ENCODE measurements at regions not wholly inside any gene's neighbourhood (a gene's known extent, or its start where the extent isn't known, plus 50 kb on each side); places are given as distances from the start of the nearest gene placed in this dataset.
"Not testable (repeated sequence)": the region's sequence is repeated elsewhere in the genome, so short reads cannot be mapped to it uniquely, and the experiment has no call there.

DNA sequence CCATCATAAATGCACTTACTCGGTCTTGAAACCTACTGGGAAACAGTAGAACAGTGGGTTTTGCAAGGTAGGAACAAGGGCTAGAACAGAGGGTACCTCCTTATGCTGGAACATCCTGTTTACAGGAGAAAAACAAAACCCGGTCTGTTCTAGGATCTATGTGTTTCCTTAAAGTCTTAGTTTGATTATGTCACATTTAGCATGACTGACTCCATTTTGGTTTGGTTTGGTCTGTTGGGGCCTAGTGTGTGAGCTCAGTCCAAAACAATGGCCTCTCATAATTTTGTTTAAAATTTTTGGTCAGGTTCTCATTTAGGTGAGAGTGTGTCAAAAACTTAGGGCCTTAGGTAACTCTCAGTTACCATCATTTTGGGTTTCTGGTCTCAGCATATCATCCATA is 96.3 kb upstream of the TRIM24 start:
- TF ChIP-seq, protein P1, sequence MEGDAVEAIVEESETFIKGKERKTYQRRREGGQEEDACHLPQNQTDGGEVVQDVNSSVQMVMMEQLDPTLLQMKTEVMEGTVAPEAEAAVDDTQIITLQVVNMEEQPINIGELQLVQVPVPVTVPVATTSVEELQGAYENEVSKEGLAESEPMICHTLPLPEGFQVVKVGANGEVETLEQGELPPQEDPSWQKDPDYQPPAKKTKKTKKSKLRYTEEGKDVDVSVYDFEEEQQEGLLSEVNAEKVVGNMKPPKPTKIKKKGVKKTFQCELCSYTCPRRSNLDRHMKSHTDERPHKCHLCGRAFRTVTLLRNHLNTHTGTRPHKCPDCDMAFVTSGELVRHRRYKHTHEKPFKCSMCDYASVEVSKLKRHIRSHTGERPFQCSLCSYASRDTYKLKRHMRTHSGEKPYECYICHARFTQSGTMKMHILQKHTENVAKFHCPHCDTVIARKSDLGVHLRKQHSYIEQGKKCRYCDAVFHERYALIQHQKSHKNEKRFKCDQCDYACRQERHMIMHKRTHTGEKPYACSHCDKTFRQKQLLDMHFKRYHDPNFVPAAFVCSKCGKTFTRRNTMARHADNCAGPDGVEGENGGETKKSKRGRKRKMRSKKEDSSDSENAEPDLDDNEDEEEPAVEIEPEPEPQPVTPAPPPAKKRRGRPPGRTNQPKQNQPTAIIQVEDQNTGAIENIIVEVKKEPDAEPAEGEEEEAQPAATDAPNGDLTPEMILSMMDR (IDR thresholded peaks at IDR 0.05; ENCODE audit: insufficient read depth, low read length, poor library complexity, severe bottlenecking): no peak
- no peak for DNase-seq (ENCODE audit: extremely low read depth, insufficient read length)
- Histone ChIP-seq H3K36me3 (ENCODE audit: control insufficient read depth, insufficient read depth, low read length) (no peaks in the 10 kb centered on the region), H3K27me3 (replicated peaks; ENCODE audit: control insufficient read depth, insufficient read depth, low read length) (no peaks in the 10 kb centered on the region), H3K4me3 (replicated peaks; ENCODE audit: low read depth, low read length) (no peak overlapping the region)

DNA sequence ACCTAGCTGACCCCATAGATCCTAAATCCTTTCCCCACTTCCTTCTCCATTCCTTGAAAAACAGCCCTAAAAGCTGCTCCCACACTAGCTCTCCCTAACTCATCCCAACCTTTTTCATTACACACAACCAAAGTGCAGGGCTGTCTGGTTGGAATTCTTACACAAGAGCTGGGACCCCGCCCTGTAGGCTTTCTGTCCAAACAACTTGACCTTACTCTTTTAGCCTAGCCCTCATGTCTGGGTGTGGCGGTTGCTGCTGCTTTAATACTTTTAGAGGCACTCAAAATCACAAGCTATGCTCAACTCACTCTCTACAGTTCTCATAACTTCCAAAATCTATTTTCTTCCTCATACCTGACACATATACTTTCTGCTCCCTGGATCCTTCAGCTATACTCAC is 93.9 kb upstream of the TRIM24 start:
- H3K27me3 ChIP-seq (replicated peaks; ENCODE audit: control insufficient read depth, insufficient read depth, low read length); H3K4me3 ChIP-seq (replicated peaks; ENCODE audit: low read depth, low read length); DNase-seq (ENCODE audit: extremely low read depth, insufficient read length); H3K36me3 ChIP-seq (ENCODE audit: control insufficient read depth, insufficient read depth, low read length): not testable (repeated sequence)

DNA sequence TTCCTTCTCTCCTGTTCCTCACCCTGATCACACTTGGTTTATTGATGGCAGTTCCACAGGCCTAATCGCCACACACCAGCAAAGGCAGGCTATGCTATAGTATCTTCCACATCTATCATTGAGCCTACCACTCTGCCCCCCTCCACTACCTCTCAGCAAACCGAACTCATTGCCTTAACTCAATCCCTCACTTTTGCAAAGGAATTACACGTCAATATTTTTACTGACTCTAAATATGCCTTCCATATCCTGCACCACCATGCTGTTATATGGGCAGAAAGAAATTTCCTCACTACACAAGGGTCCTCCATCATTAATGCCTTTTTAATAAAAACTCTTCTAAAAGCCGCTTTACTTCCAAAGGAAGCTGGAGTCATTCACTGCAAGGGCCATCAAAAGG is 93.4 kb upstream of the TRIM24 start:
- not testable (repeated sequence) for H3K4me3 ChIP-seq (replicated peaks; ENCODE audit: low read depth, low read length); H3K27me3 ChIP-seq (replicated peaks; ENCODE audit: control insufficient read depth, insufficient read depth, low read length); H3K36me3 ChIP-seq (ENCODE audit: control insufficient read depth, insufficient read depth, low read length); DNase-seq (ENCODE audit: extremely low read depth, insufficient read length)

DNA sequence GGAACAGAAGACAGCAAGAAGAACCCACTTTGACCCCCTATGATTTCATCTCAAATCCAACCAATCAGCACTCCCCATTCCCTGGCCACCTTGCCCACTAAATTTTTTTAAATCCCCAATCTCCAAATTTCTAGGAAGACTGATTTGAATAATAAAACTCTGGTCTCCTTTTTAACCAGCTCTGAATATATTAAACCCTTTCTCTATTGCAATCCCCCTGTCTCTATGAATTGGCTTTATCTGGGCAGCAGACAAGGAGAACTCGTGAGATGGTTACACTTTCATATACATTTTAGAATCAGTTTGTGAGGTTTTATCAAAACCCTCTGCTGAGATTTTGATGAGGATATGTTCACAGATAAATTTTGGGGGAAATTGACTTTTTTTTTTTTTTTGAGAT is 90.3 kb upstream of the TRIM24 start:
- Histone ChIP-seq H3K27me3 (replicated peaks; ENCODE audit: control insufficient read depth, insufficient read depth, low read length) (no peaks in the 10 kb centered on the region), H3K36me3 (ENCODE audit: control insufficient read depth, insufficient read depth, low read length) (no peaks in the 10 kb centered on the region), H3K4me3 (replicated peaks; ENCODE audit: low read depth, low read length) (no peak overlapping the region)
- TF ChIP-seq, protein P1 (IDR thresholded peaks at IDR 0.05; ENCODE audit: insufficient read depth, low read length, poor library complexity, severe bottlenecking): no peak
- DNase-seq (ENCODE audit: extremely low read depth, insufficient read length): no peak

DNA sequence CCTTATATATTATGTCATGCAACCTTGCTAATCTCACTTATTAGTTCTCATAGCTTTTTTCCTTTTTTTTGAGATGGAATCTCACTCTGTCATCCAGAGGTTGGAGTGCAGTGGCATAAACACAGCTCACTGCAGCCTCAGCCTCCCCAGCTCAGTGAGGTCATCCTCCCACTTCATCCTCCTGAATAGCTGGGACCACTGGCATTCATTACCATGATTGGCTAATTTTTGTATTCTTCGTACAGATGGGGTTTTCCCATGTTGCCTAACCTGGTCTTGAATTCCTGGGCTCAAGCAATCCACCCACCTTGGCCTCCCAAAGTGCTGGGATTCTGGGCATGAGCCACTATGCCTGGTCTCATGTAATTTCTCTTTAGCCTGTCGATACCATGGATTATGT is 89.1 kb upstream of the TRIM24 start:
- Histone ChIP-seq H3K4me3 (replicated peaks; ENCODE audit: low read depth, low read length) (no peak overlapping the region), H3K27me3 (replicated peaks; ENCODE audit: control insufficient read depth, insufficient read depth, low read length) (no peaks in the 10 kb centered on the region), H3K36me3 (ENCODE audit: control insufficient read depth, insufficient read depth, low read length) (no peaks in the 10 kb centered on the region)
- no peak for DNase-seq (ENCODE audit: extremely low read depth, insufficient read length)
- TF ChIP-seq, protein P1 (IDR thresholded peaks at IDR 0.05; ENCODE audit: insufficient read depth, low read length, poor library complexity, severe bottlenecking): no peak

DNA sequence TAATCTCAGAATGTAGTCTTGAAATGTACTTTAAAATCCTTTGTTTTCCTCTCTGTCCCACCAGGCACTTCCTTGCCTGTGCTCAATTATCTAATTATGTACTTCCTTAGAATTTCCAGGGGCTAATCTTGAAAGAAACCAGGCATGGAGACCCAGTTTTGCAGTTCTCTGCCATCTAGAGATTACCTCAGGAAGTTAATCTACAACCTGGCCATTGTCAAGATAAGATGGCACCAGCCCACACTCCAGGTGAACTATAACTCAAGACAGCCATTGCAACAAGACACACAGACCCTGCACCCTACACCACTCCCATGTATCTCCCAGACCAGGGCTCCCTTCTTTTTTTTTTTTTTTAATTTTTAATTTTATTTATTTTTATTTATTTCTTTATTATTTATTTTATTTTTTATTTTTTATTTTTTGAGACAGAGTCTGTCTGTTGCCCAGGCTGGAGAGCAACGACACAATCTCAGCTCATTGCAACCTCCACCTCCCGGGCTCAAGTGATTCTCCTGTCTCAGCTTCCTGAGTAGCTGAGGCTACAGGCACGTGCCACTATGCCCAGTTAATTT is 85.9 kb upstream of the TRIM24 start:
- TF ChIP-seq, protein P1 (IDR thresholded peaks at IDR 0.05; ENCODE audit: insufficient read depth, low read length, poor library complexity, severe bottlenecking): no peak
- no peak for DNase-seq (ENCODE audit: extremely low read depth, insufficient read length)
- H3K4me3 ChIP-seq (replicated peaks; ENCODE audit: low read depth, low read length): no peak overlapping the region

DNA sequence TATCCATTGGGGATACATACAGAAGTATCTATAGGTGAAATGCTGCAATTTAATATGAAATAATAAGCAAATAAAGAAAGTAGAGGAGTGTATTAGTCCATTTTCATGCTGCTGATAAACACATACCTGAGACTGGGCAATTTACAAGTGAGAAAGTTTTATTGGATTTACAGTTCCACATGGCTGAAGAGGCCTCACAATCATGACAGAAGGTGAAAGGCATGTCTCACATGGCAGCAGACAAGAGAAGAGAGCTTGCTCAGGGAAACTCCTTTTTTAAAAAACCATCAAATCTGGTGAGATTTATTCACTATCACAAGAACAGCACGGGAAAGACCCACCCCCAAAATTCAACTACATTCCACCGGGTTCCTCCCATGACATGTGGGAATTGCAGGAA is 82.8 kb upstream of the TRIM24 start:
- Histone ChIP-seq H3K4me3 (replicated peaks; ENCODE audit: low read depth, low read length) (no peak overlapping the region), H3K27me3 (replicated peaks; ENCODE audit: control insufficient read depth, insufficient read depth, low read length) (no peaks in the 10 kb centered on the region), H3K36me3 (ENCODE audit: control insufficient read depth, insufficient read depth, low read length) (no peaks in the 10 kb centered on the region)
- TF ChIP-seq, protein P1 (IDR thresholded peaks at IDR 0.05; ENCODE audit: insufficient read depth, low read length, poor library complexity, severe bottlenecking): no peak
- DNase-seq (ENCODE audit: extremely low read depth, insufficient read length): no peak

More for the DNA sequence above, 85.9 kb upstream of the TRIM24 start:
- Histone ChIP-seq H3K36me3 (ENCODE audit: control insufficient read depth, insufficient read depth, low read length) (no peaks in the 10 kb centered on the region), H3K27me3 (replicated peaks; ENCODE audit: control insufficient read depth, insufficient read depth, low read length) (no peaks in the 10 kb centered on the region)

Data from GM06990 (cell line).